Stromal cell of bone marrow (primary cell): ENCODE measurements at regions not wholly inside any gene's neighbourhood (a gene's known extent, or its start where the extent isn't known, plus 50 kb on each side); places are given as distances from the start of the nearest gene placed in this dataset.

Source experiments
- DNase-seq: peaks from one replicate; pipeline ENCODE4 v3.0.0-alpha.2; 2012; ENCODE audit warnings: low read depth

DNA sequence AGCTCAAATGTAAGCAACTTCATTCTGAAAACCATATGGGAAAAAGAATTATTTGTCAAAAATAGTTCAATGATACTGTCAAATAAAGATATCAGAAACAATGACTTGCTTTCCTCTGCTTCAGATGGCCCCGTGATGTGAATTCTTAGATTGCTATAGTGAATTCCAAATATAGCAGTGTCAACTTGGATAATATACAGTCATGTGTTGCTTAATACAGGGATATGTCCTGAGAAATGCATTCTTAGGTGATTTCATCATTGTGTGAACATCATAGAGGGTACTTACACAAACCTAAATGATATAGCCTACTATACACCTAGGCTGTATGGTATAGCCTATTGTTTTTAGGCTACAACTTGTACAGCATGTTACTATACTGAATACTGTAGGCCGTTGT, 108.7 kb upstream of the MIS18BP1 start:
- no peak for DNase-seq

- peak; percentile 6 for DNase-seq
Measured at GRCh38 chr14:45359746-45360145, 106.7 kb upstream of the MIS18BP1 start.

- no peak for DNase-seq
Measured at GRCh38 chr14:45332360-45332988, 79.5 kb upstream of the MIS18BP1 start.

DNA sequence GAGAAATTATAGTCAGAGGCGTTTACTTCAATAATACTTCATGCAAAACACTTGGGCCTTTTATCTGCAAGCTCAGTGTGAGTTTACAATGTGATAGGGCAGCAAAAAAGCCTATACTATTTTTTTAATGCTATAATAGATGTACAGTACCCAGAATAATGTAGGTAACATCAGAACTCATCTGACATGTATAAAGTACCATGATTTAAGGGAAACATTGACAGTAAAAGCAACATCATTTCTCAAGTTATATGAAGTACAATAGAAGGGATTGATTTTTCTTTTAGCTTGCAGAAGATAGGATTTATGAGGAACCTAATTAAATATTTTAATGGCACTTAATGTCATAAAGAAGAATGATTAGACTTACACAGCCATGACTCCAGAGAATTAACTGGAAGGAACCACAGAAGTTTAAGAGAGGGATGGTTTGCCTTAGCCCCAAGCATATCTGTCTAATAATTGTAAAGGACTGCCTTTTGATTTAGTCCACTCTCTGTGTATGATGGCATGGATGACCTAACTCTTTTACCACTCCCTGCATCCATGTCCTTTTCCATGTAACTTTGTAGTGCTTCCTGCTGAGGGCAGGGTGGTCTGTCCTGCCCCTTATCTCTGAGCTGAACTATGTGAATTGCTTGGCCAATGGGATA, 55.9 kb upstream of the MIS18BP1 start:
- no peak for DNase-seq
